ENCODE measurements at regions not wholly inside any gene's neighbourhood (a gene's known extent, or its start where the extent isn't known, plus 50 kb on each side); places are given as distances from the start of the nearest gene placed in this dataset.

DNA sequence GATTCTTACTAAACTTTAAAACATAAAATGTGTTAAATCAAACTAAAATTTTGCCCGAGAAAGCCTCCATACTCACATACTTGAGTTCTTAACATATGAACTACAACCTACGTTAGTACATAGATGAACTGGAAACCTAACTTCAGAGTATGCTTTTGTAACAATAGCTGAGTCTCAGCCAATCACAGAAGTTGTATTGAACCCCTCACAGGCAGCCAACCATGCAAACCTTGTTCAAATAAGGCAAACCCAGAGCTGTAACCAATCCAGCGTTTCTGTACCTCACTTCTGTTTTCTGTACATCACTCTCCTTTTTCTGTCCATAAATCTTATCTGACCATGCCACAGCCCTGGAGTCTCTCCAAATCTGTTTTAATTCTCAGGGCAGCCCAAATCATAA is 157.3 kb upstream of the COL1A2 start:
- no peak for DNase-seq (ENCODE audit: low spot score in 2 of 2)
- Histone ChIP-seq H3K36me3 (no peaks in the 10 kb centered on the region), H3K4me1 (no peaks in the 10 kb centered on the region), H3K27me3 (no peaks in the 10 kb centered on the region), H3K9me3 (no peaks in the 10 kb centered on the region), H3K27ac (no peak overlapping the region), H3K4me3 (no peak overlapping the region)
- intact Hi-C loops (cut with DNase I; ENCODE audit: low total_unique reads): no loop called here
- TF ChIP-seq POLR2AphosphoS5 (IDR thresholded peaks at IDR 0.05) (no peak), POLR2A (IDR thresholded peaks at IDR 0.05) (no peak)
- TF ChIP-seq, protein P1, sequence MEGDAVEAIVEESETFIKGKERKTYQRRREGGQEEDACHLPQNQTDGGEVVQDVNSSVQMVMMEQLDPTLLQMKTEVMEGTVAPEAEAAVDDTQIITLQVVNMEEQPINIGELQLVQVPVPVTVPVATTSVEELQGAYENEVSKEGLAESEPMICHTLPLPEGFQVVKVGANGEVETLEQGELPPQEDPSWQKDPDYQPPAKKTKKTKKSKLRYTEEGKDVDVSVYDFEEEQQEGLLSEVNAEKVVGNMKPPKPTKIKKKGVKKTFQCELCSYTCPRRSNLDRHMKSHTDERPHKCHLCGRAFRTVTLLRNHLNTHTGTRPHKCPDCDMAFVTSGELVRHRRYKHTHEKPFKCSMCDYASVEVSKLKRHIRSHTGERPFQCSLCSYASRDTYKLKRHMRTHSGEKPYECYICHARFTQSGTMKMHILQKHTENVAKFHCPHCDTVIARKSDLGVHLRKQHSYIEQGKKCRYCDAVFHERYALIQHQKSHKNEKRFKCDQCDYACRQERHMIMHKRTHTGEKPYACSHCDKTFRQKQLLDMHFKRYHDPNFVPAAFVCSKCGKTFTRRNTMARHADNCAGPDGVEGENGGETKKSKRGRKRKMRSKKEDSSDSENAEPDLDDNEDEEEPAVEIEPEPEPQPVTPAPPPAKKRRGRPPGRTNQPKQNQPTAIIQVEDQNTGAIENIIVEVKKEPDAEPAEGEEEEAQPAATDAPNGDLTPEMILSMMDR (IDR thresholded peaks at IDR 0.05): no peak

DNA sequence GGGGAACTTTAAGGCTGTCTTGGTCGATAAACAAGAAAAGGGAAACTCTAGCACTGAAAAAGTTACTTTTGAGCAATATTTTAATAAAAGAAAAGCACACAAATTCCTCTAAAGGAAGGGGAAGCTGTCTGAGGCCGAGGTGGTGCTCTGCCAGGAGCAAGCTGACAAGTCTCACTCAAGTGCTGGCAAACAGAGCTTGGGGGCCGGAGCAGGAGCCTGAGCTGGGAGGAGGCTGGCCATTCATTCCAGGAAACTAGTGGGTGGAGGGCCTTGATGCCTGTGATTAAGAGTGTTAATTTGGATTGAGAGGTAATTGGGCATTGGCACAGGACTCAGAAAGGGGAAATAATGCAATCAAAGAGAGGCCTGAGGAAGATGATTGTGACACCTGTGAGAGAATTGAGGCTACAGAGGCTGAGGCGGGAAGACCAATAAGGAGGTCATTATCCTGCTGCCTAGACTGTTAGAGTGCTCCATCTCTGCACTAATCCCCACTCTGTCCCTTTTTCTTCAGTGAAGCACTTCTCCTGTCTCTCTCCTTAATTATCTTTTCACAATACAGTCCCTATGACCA is 154.9 kb upstream of the COL1A2 start:
- H3K27ac ChIP-seq: no peak overlapping the region
- TF ChIP-seq, protein P1 (IDR thresholded peaks at IDR 0.05): no peak
- TF ChIP-seq POLR2A (IDR thresholded peaks at IDR 0.05) (no peak), POLR2AphosphoS5 (IDR thresholded peaks at IDR 0.05) (no peak)
- no peaks in the 10 kb centered on the region for H3K9me3 ChIP-seq
- no peaks in the 10 kb centered on the region for H3K36me3 ChIP-seq
- no peak for DNase-seq (ENCODE audit: low spot score in 2 of 2)
- intact Hi-C loops (cut with DNase I; ENCODE audit: low total_unique reads): no loop called here
- H3K27me3 ChIP-seq: no peaks in the 10 kb centered on the region
- no peak overlapping the region for H3K4me3 ChIP-seq
- no peaks in the 10 kb centered on the region for H3K4me1 ChIP-seq

DNA sequence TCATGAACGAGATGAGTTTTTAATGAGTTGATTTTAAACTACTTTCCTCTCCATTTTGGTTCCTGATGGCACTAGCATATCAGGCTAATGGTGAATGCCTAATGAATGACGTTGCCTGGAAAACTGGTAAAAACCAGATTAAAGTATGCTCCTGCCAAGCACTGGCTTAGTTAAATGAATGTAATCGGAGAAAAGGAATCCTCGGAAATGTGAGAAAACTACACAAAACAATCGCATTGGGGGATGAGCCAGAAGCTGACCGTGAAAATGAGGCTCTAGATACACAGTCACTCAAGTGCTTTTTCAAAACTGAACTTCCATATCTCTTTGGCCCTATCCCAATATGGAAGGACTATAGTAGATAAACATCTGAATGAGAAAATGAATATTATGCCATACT is 153.8 kb upstream of the COL1A2 start:
- Histone ChIP-seq H3K4me3 (no peak overlapping the region), H3K36me3 (no peaks in the 10 kb centered on the region), H3K4me1 (no peaks in the 10 kb centered on the region), H3K27ac (no peak overlapping the region), H3K27me3 (no peaks in the 10 kb centered on the region), H3K9me3 (no peaks in the 10 kb centered on the region)
- TF ChIP-seq POLR2AphosphoS5 (IDR thresholded peaks at IDR 0.05): no peak
- no peak for DNase-seq (ENCODE audit: low spot score in 2 of 2)
- intact Hi-C loops (cut with DNase I; ENCODE audit: low total_unique reads): no loop called here

DNA sequence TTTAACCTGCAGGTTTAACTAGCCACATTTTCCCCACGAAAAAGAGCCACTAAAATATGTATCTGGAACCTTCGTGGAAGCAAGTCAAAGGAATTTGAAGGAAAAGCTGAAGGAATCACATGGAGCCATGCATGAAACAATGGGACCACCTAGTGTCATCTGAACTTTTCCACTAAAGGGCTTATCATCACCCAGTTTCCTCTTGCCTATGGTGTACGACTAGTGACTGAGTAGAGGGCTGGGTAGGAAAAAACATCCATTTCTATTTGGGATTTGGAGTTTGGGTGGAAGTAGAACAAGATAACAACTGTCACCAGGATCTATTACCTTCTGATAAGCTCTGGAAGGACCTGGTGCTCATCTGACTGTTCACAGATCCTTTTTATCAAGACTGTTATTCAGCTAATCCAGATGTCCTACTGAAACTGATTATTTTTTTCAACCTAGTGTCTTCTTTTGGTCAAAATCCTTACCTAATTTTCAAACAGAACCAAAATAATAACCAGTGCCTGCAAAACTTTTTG is 153.2 kb upstream of the COL1A2 start:
- Histone ChIP-seq H3K36me3 (no peaks in the 10 kb centered on the region), H3K4me3 (no peak overlapping the region), H3K9me3 (no peaks in the 10 kb centered on the region), H3K27me3 (no peaks in the 10 kb centered on the region), H3K27ac (no peak overlapping the region), H3K4me1 (no peaks in the 10 kb centered on the region)
- TF ChIP-seq POLR2AphosphoS5 (IDR thresholded peaks at IDR 0.05) (no peak), POLR2A (IDR thresholded peaks at IDR 0.05) (no peak)
- TF ChIP-seq, protein P1 (IDR thresholded peaks at IDR 0.05): no peak
- DNase-seq (ENCODE audit: low spot score in 2 of 2): no peak
- intact Hi-C loops (cut with DNase I; ENCODE audit: low total_unique reads): no loop called here

DNA sequence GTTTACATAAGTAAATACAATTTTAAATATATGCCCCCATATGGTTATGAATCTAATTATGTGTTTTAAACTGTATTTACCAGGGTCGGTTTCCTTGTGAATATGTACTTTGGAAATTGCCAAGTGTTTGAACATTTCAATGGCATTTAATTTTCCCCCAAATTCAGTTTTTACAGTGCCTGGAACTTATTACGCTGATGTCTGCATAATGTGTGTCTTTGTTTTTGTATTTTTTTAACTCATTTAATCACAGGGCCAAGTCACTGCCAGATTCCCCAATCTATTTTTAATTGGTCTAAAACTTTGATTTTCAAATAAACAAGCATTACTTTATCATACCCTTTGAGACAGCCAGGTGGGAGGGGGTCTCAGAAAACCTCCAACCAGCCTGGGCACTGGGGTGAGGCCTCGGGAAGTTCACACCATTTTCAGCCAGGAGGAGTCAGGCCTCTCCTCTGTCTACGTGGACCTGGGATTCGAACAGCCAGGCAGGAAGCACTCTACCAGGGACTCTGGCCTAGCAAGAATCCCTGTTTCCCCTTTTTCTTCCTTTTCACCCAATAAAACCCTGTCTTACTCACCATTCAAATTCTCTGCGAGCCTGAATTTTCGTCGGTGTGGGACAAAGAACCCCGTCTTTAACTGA is 151.5 kb upstream of the COL1A2 start:
- no peak overlapping the region for H3K4me3 ChIP-seq
- no peaks in the 10 kb centered on the region for H3K27me3 ChIP-seq
- H3K9me3 ChIP-seq: no peaks in the 10 kb centered on the region
- DNase-seq (ENCODE audit: low spot score in 2 of 2): no peak
- no peaks in the 10 kb centered on the region for H3K36me3 ChIP-seq
- intact Hi-C loops (cut with DNase I; ENCODE audit: low total_unique reads): no loop called here
- no peak overlapping the region for H3K27ac ChIP-seq
- TF ChIP-seq, protein P1 (IDR thresholded peaks at IDR 0.05): no peak
- no peak for TF ChIP-seq POLR2A (IDR thresholded peaks at IDR 0.05)
- no peak for TF ChIP-seq POLR2AphosphoS5 (IDR thresholded peaks at IDR 0.05)
- no peaks in the 10 kb centered on the region for H3K4me1 ChIP-seq

All from breast epithelium (tissue), 4 donors.